ENCODE measurements at regions not wholly inside any gene's neighbourhood (a gene's known extent, or its start where the extent isn't known, plus 50 kb on each side); places are given as distances from the start of the nearest gene placed in this dataset.

DNA sequence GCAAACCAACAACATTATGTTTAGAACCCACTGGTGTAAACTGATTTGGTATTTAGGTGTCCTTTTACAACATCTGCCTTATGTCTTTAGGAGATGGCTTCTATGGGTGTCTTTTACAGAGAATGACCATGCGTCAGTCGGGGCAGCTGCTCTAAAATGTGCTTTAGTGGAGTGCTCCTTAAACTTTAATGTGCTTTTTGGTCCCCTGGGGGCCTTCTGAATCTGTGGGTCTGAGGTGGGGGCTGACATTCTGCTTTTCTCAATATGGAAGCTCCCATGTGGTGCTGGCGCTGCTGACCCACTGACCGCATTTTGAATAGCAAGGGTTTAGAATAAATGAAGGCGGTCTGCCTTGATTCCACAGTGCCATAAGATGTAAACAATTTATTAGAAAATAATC lies 173.2 kb upstream of the B3GALT2 start:
- TF ChIP-seq, protein P1, sequence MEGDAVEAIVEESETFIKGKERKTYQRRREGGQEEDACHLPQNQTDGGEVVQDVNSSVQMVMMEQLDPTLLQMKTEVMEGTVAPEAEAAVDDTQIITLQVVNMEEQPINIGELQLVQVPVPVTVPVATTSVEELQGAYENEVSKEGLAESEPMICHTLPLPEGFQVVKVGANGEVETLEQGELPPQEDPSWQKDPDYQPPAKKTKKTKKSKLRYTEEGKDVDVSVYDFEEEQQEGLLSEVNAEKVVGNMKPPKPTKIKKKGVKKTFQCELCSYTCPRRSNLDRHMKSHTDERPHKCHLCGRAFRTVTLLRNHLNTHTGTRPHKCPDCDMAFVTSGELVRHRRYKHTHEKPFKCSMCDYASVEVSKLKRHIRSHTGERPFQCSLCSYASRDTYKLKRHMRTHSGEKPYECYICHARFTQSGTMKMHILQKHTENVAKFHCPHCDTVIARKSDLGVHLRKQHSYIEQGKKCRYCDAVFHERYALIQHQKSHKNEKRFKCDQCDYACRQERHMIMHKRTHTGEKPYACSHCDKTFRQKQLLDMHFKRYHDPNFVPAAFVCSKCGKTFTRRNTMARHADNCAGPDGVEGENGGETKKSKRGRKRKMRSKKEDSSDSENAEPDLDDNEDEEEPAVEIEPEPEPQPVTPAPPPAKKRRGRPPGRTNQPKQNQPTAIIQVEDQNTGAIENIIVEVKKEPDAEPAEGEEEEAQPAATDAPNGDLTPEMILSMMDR (conservative IDR thresholded peaks at IDR 0.05), result no peak
- no peak for TF ChIP-seq EZH2 (IDR thresholded peaks at IDR 0.05; ENCODE audit: low read depth)

All from PC-9 (cell line).